ENCODE measurements at regions not wholly inside any gene's neighbourhood (a gene's known extent, or its start where the extent isn't known, plus 50 kb on each side); places are given as distances from the start of the nearest gene placed in this dataset.
A peak's percentile ranks its signal among the peaks of the same experiment; 100 is the strongest.
"Not testable (repeated sequence)": the region's sequence is repeated elsewhere in the genome, so short reads cannot be mapped to it uniquely, and the experiment has no call there.

DNA sequence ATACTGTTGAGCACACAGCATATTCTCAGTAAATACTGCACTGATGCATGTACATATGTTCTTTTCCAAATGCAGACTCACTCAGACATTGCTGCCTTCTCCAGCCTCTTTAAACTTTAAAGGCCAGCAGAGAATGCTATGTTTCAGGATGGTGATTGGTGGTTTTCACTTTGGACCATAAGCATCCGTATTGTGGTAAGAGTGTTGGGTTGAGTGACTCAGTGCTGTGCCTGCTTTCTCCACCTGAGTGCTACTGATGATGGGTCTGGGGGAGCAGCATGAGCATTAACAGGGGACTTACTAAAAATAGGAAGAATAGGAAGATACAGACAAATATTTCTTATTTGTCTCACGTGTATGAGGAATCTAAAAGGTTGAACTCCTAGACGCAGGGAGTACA lies 56.3 kb upstream of the ZNF92 start:
- no peak for DNase-seq (ENCODE audit: low spot score in 2 of 2)
- Mint-ChIP-seq H3K9me3 (no peaks in the 10 kb centered on the region), H3K27ac (peak overlapping the region in 1 of 2 donors; percentile 10), H3K36me3 (no peaks in the 10 kb centered on the region)
- ATAC-seq, result no peak

DNA sequence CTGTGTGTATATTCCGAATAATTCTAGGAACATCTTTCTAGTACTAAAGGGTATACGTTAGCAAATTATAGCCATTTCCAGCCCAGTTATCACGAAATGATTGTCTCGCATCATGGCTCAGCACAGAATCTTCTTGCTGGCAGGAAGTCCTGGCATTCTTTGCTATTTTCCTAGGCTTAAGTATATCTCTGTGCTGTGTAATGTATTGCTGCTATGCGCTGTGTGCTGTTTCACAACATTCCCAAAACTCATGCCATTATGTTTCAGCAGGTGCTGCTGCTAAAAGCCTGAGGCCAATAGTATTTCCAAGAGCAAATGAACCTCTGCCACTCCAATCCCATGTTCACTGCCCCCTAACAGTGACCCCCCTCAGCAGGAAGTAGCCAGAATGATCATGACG lies 62.9 kb upstream of the ZNF92 start:
- ATAC-seq (no peak), DNase-seq (ENCODE audit: low spot score in 2 of 2) (no peak)
- H3K27ac Mint-ChIP-seq, result no peak overlapping the region
- no peaks in the 10 kb centered on the region for H3K36me3 Mint-ChIP-seq
- H3K9me3 Mint-ChIP-seq, result no peaks in the 10 kb centered on the region

DNA sequence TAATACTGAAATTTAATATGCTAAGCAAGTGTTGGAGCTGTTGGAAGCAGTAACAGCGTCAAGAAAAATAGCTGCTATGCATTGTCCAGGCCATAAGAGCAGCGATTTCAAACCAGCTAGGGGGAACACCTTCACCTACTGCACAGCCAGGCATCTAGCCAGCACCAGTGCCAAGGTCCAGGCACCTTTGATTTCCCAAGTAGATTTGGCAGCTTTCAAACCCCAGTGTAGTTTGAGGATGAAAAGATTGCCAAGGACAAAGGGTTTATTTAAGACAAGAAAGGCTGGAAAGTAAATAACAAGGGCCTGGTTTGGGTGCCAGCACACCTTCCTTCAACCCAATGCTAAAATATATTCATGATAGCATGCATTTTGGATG lies 65.4 kb upstream of the ZNF92 start:
- Mint-ChIP-seq H3K36me3 (no peaks in the 10 kb centered on the region), H3K27ac (no peak overlapping the region), H3K9me3 (no peaks in the 10 kb centered on the region)
- DNase-seq (ENCODE audit: low spot score in 2 of 2) (no peak), ATAC-seq (no peak)

DNA sequence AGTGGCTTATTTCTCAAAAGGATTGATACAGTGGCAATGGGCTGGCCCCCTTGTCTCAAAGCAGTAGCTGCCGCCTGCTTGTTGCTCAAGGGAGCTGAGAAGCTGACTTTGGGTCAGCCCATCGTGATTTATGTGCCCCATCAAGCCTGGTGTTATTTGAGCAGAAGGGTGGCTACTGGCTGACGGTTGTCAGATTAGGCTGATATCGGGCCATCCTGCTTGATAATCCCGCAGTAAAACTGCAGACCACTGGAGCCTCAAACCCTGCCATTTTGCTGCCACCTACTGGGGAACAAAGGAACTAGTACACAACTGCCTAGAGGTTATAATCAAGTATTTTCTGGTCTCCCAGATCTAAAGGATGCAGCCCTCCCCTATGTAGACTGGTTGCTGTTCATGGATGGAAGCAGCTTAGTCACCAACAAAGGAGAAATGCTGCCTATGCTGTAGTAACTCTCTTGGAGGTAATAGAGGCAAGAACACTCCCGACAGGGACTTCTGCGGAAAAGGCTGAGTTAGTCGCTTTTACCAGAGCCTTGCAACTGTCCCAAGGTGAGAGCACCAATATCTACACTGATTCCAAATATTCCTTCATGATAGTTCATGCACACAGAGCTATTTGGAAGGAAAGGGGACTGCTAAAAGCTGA lies 65.9 kb upstream of the ZNF92 start:
- ATAC-seq (peak in 1 of 2 donors; percentile 72), DNase-seq (ENCODE audit: low spot score in 2 of 2) (peak in 1 of 2 donors; percentile 53)
- no peaks in the 10 kb centered on the region for H3K9me3 Mint-ChIP-seq
- no peak overlapping the region for H3K27ac Mint-ChIP-seq
- no peaks in the 10 kb centered on the region for H3K36me3 Mint-ChIP-seq

DNA sequence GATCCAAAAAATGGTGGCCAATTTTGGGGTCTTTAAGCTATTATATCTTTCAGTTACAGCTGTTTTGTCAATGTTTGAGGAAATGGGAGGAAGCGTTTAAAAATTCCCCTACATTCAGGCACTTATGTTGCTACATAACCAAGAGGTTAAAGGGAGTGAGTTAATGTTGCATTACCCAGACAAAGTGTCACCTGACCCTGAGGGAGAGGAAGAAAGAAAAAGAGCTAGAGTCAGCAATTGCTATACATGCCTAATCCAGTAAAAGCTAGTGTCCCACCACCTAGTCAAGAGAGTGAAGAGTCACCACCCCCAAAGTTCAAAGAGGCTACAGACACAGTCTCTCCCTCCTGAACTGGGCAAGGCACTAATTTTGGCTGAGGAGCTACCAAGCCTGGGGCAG lies 69.5 kb upstream of the ZNF92 start:
- DNase-seq (ENCODE audit: low spot score in 2 of 2) (no peak), ATAC-seq (no peak)
- no peaks in the 10 kb centered on the region for H3K9me3 Mint-ChIP-seq
- H3K27ac Mint-ChIP-seq, result no peak overlapping the region
- no peaks in the 10 kb centered on the region for H3K36me3 Mint-ChIP-seq

DNA sequence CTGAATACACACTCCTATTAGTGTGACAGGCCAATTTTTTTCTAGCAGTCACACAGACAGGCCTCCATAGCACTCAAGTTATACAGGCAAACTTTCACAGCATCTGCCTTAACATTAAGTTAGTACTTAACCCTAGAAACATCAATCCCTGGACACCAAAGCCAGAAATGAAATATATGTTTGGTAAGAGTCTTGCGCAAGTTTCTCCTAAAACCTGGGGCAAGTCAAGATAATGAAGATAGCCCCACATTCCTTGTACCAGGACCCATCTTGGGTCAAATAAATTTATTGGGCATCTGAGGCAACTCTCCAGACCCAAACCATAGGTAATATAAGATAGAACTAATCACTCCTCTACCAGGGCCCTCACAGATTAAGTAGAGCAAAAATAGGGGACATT lies 70.8 kb upstream of the ZNF92 start:
- H3K9me3 Mint-ChIP-seq, result no peaks in the 10 kb centered on the region
- no peak for DNase-seq (ENCODE audit: low spot score in 2 of 2)
- no peaks in the 10 kb centered on the region for H3K36me3 Mint-ChIP-seq
- no peak overlapping the region for H3K27ac Mint-ChIP-seq
- no peak for ATAC-seq

DNA sequence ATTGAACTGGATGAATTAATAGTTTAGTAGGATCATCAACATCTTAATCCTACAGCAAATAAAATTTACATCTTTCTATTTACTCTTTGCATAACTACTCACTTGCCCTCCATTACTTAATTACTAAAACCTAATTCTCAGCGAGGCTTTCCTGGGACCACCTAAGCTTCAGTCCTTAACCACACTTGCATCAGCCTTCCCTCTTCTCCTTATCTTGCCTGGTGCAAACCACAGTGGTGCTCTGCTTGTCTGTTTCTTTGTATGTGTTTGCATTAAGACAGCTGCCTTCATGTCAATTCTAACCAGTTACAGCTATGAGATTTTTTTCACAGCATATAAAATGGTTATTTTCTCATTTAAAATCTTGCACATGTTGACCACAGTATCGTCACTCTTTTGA lies 72.6 kb upstream of the ZNF92 start:
- no peak overlapping the region for H3K27ac Mint-ChIP-seq
- H3K36me3 Mint-ChIP-seq, result no peaks in the 10 kb centered on the region
- DNase-seq (ENCODE audit: low spot score in 2 of 2), result no peak
- H3K9me3 Mint-ChIP-seq, result no peaks in the 10 kb centered on the region
- ATAC-seq, result no peak

DNA sequence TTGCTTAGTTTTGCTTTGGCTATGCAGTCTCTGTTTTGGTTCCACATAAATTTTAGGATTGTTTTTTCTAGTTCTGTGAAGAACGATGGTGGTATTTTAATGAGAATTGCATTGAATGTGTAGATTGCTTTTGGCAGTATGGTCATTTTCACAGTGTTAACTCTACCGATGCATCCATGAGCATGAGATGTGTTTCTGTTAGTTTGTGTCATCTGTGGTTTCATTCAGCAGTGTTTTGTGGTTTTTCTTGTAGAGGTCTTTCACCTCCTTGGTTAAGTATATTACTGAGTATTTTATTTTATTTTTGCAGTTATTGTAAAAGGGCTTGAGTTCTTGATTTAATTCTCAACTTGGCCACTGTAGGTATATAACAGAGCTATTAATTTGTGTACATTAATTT lies 78.2 kb upstream of the ZNF92 start:
- ATAC-seq (no peak), DNase-seq (ENCODE audit: low spot score in 2 of 2) (no peak)
- Mint-ChIP-seq H3K9me3 (no peaks in the 10 kb centered on the region), H3K36me3 (no peaks in the 10 kb centered on the region), H3K27ac (no peak overlapping the region)

DNA sequence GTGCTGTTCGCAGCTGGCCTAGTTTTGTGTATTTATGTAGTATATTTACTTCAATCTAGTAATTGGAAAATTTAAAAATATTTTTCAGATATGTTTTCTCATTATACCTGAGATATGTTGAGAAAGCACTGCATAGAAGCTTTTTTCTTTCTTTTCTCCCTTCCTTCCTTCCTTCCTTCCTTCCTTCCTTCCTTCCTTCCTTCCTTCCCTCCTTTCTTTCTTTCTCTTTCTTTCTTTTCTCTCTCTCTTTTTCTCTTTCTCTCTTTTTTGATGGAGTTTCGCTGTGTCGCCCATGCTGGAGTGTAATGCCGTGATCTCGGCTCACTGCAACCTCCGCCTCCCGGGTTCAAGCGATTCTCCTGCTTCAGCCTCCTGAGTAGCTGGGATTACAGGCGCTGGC lies 83.3 kb upstream of the ZNF92 start:
- H3K36me3 Mint-ChIP-seq; DNase-seq (ENCODE audit: low spot score in 2 of 2); H3K27ac Mint-ChIP-seq; ATAC-seq; H3K9me3 Mint-ChIP-seq: not testable (repeated sequence)

DNA sequence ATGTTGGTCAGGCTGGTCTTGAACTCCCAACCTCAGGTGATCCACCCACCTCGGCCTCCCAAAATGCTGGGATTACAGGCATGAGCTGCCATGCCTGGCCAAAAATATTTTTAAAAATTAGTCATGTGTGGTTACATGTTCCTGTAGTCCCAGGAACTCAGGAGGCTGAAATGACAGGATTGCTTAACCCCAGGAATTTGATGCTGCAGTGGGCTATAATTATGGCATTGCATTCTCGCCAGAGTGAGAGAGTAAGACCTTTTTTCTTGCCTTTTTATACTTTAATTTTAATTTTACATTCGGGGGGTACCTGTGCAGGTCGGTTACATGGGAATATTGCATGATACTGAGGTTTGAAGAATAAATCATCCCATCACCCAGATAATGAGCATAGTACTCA lies 86.6 kb upstream of the ZNF92 start:
- peaks cover 3 to 4% of the 10 kb centered on the region in 2 donors for H3K9me3 Mint-ChIP-seq
- H3K27ac Mint-ChIP-seq, result no peak overlapping the region
- DNase-seq (ENCODE audit: low spot score in 2 of 2) (no peak), ATAC-seq (no peak)
- peaks cover 0 to under 1% of the 10 kb centered on the region in 2 donors for H3K36me3 Mint-ChIP-seq

DNA sequence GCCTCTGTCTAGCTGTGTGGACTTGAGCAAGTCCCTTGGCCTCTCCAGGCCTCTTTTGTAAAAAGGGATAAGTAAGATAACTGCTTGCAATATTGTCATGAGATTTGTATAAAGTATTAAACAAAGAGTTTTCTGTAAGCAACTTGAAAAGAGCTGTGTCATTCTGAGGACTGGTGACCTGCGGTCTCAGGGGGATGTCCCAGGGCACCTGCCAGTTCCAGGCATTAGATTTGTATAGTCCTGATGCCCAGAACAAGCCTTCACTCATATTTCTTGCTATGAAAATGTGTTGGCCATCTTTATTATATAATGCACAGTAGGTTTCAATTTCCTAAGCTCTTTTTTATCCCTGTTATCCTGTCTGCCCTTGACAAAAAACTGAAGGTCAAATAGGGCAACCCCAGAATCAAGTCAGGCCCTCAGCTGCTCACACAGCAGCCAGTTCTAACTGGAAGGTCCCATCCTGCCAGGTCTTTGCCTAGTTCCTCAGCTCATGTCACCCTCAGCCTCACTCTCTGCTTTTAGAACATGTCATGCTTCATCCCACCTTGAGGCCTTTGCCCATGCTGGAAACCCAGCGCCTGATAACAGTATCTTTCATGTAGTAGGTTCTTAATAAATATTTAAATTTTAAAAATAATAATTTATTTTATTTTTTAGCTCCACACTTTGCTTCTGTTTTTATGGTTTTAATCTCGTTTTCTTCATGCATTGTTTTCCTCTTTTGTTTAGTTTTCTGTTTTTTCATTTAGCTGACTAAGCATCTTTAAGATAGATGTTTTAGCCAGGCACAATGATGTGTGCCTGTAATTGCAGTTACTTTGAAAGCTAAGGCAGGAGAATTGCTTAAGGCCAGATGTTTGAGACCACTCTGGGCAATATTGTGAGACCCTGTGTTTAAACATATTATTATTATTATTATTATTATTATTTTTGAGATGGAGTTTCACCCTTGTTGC lies 87.5 kb upstream of the ZNF92 start:
- ATAC-seq (no peak), DNase-seq (ENCODE audit: low spot score in 2 of 2) (no peak)
- Mint-ChIP-seq H3K36me3 (peaks cover 0 to 9% of the 10 kb centered on the region in 2 donors), H3K27ac (no peak overlapping the region), H3K9me3 (peaks cover 3 to 4% of the 10 kb centered on the region in 2 donors)

DNA sequence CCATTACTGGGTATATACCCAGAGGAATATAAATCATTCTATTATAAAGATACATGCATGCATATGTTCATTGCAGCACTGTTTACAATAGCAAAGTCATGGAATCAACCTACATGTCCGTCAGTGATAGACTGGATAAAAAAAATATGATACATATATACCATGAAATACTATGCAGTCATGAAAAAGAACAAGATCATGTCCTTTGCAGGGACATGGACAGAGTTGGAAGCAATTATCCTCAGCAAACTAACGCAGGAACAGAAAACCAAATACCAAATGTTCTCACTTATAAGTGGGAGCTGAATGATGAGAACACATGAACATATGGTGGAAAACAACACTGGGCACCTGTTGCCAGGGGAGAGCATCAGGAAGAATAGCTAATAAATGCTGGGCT lies 88.4 kb upstream of the ZNF92 start:
- ATAC-seq; H3K27ac Mint-ChIP-seq; H3K9me3 Mint-ChIP-seq; H3K36me3 Mint-ChIP-seq; DNase-seq (ENCODE audit: low spot score in 2 of 2): not testable (repeated sequence)

DNA sequence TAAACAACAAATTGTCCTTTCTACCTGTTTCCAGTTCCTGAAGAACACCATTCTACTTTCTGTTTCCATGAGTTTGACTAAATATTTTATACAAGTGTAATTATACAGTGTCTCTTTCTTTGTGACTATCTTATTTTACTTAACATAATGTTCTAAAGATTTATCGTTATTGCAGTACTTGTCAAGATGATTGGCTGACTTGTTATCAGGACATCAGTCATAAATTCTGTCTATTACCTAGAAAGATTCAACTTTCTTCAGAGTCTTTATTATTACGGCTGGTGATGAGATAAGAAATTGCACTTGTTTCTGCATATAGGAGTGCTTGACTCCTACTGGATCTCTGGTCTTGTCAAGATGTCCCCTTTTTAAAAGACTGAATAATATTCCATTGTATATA lies 93.9 kb upstream of the ZNF92 start:
- H3K9me3 Mint-ChIP-seq, result peaks cover 10 to 11% of the 10 kb centered on the region in 2 donors
- DNase-seq (ENCODE audit: low spot score in 2 of 2) (no peak), ATAC-seq (no peak)
- H3K27ac Mint-ChIP-seq, result no peak overlapping the region
- peaks cover 6 to 22% of the 10 kb centered on the region in 2 donors for H3K36me3 Mint-ChIP-seq

DNA sequence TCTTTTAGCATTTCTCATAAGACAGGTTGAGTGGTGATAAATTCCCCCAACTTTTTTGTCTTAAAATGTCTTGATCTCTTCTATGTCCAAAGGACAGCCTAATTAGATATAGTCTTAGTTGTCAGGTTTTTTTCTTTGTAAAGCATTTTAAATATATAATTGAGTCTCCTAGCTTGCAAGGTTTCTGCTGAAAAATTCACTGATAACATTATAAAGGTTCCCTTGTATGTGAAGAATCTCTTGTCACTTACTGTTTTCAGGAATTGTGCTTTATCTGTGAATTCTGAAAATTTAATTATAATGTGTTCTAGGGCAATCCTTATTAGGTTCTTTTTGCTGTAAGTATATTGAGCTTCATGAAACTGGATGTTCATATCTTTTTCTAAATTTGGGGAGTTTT lies 96.8 kb upstream of the ZNF92 start:
- ATAC-seq (no peak), DNase-seq (ENCODE audit: low spot score in 2 of 2) (no peak)
- peaks cover 6 to 11% of the 10 kb centered on the region in 2 donors for H3K9me3 Mint-ChIP-seq
- H3K27ac Mint-ChIP-seq, result no peak overlapping the region
- peaks cover 6 to 24% of the 10 kb centered on the region in 2 donors for H3K36me3 Mint-ChIP-seq

DNA sequence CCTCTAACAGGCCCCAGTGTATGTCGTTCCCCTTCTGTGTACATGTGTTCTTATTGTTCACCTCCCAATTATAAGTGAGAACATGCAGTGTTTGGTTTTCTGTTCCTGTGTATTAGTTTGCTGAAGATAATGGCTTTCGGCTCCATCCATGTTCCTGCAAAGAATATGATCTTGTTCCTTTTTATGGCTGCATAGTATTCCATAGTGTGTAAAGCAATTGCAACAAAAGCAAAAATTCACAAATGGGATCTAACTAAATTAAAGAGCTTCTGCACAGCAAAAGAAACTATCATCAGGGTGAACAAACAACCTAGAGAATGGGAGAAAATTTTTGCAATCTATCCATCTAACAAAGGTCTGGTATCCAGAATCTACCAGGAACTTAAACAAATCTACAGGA lies 102.2 kb upstream of the ZNF92 start:
- not testable (repeated sequence) for H3K27ac Mint-ChIP-seq; DNase-seq (ENCODE audit: low spot score in 2 of 2); ATAC-seq
- Mint-ChIP-seq H3K36me3 (peaks cover 6 to 12% of the 10 kb centered on the region in 2 donors), H3K9me3 (peaks cover 6 to 10% of the 10 kb centered on the region in 2 donors)

DNA sequence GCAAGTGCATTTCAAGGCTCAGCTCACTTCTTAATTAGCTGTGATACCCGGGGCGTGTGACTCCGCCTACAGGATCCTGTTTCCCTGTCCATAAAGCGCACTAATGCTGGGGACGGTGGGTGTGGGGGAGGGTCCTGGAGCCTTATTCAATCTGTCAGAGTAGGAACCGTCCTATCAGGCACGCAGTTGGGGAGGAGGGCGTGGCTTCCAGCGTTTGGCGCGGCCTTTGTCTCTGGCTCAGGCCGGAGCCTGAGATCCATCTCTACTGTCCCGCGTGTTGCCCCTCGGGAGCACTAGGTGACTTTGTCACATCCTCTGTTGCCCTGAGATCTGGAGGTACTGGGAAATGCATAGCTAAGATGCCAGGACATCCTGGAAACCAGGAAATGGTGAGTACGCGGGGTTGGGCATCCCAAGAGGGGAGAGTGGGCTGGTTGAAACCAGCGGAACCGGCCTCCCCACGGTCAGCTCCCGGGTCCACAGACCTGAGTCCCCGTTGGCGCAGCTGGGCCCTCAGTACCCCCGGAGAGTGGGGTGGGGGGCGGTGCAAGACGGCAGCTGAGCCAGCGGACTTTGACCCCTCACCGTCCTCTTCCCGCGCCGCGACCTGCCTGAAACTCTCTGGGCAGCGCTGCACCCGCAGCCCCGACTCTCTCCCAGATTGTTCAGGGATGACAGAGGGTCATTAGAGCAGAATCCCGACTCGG lies 104.4 kb upstream of the ZNF92 start:
- Mint-ChIP-seq H3K9me3 (peaks cover 0 to 4% of the 10 kb centered on the region in 2 donors), H3K36me3 (no peaks in the 10 kb centered on the region), H3K27ac (no peak overlapping the region)
- ATAC-seq (peak; percentile 68 to 99), DNase-seq (ENCODE audit: low spot score in 2 of 2) (peak in 1 of 2 donors; percentile 70)

DNA sequence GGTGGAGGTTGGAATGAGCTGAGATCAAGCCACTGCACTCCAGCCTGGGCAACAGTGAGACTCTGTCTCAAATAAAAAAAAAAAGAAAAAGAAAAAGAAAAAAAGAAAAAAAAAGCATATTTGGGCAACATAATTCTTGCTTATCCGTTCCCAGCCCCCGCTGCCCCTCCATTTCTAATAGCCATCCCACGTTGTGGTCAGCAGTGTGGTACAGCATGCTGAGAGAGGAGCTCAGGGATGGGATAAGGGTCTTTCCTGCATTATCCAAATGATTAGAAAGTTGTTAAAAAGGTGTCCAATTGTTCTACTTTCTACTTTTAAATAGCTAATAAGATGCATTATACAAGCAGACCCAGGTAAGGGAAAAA lies 104.9 kb upstream of the ZNF92 start:
- Mint-ChIP-seq H3K36me3 (no peaks in the 10 kb centered on the region), H3K27ac (no peak overlapping the region), H3K9me3 (peaks cover 0 to 4% of the 10 kb centered on the region in 2 donors)
- DNase-seq (ENCODE audit: low spot score in 2 of 2), result no peak
- no peak for ATAC-seq
